K562 (cell line): ENCODE measurements at regions not wholly inside any gene's neighbourhood (a gene's known extent, or its start where the extent isn't known, plus 50 kb on each side); places are given as distances from the start of the nearest gene placed in this dataset.
A peak's percentile ranks its signal among the peaks of the same experiment; 100 is the strongest.

Source experiments
- CBFA2T3 ChIP-seq: fragments of 450-650 bp; IDR thresholded peaks from 2 replicates; pipeline ENCODE4 v1.6.1; 2017
- DEAF1 ChIP-seq: fragments of 450-650 bp; formaldehyde crosslinking; IDR thresholded peaks from 2 replicates; pipeline ENCODE4 v1.4.0; 2020; ENCODE audit warnings: mild to moderate bottlenecking, moderate library complexity
- FOXP4 ChIP-seq: sonication (generic); formaldehyde crosslinking; IDR thresholded peaks from 2 replicates; pipeline ENCODE4 v1.8.0; 2022; ENCODE audit warnings: mild to moderate bottlenecking, missing genetic modification reagents, borderline replicate concordance
- MAFG ChIP-seq: fragments of 450-650 bp; conservative IDR thresholded peaks from 2 replicates; pipeline ENCODE4 v1.6.1; 2016; ENCODE audit warnings: missing genetic modification characterization, missing compliant biosample characterization
- MAZ ChIP-seq, 2 experiments: fragments of 450-650 bp in 1 of 2; sonication (generic) in 1 of 2; formaldehyde crosslinking; IDR thresholded peaks in 1 of 2; conservative IDR thresholded peaks in 1 of 2; 2 replicates each; pipeline versions ENCODE4 v1.4.0 to v1.5.0; 2020; ENCODE audit warnings: mild to moderate bottlenecking in 1 of 2, missing genetic modification reagents in 1 of 2
- NFIC ChIP-seq: fragments of 450-650 bp; IDR thresholded peaks from 2 replicates; pipeline ENCODE4 v1.6.1; 2017; ENCODE audit warnings: mild to moderate bottlenecking, inconsistent platforms
- SMARCC2 ChIP-seq: fragments of 450-650 bp; IDR thresholded peaks from 2 replicates; pipeline ENCODE4 v1.6.1; 2017; ENCODE audit warnings: antibody characterized with exemption, moderate library complexity, mild to moderate bottlenecking, low read depth
- TGIF2 ChIP-seq: sonication (generic); formaldehyde crosslinking; IDR thresholded peaks from 2 replicates; pipeline ENCODE4 v1.8.1; 2022; ENCODE audit warnings: mild to moderate bottlenecking, missing genetic modification reagents, moderate library complexity
- ZNF347 ChIP-seq: fragments of 450-650 bp; formaldehyde crosslinking; IDR thresholded peaks from 2 replicates; pipeline ENCODE4 v1.4.0; 2020; ENCODE audit warnings: low read depth, mild to moderate bottlenecking, moderate library complexity
- ZNF398 ChIP-seq: fragments of 250-450 bp; sonication (Bioruptor Pico); IDR thresholded peaks from 2 replicates; pipeline ENCODE4 v1.8.0; 2021; ENCODE audit warnings: moderate library complexity, mild to moderate bottlenecking, inconsistent platforms
- ZNF444 ChIP-seq: fragments of 250-450 bp; sonication (Bioruptor Pico); IDR thresholded peaks from 2 replicates; pipeline ENCODE4 v1.4.0; 2020; ENCODE audit warnings: mild to moderate bottlenecking, moderate library complexity

GRCh38 chr12:70091021-70091521 is 152.2 kb upstream of the CNOT2 start (continued):
- TF ChIP-seq FOXP4 (CRISPR knock-in tag) (no peak), SMARCC2 (no peak), ZNF347 (CRISPR knock-in tag) (peak; percentile 75; the same call in 1 of the 2 replicates), TGIF2 (CRISPR knock-in tag) (no peak), ZNF398 (peak; percentile 75), CBFA2T3 (peak; percentile 88), DEAF1 (CRISPR knock-in tag) (0 out of 2 replicates have a peak, but pooled peaks have one; percentile 25), MAZ (CRISPR knock-in tag; conservative IDR thresholded peaks at IDR 0.05 in 1 of 2, IDR thresholded peaks at IDR 0.05 in 1 of 2) (peak in 1 of 2 experiments; percentile 89; a peak in 2 of 4 replicates), MAFG (tag) (peak; percentile 38), NFIC (0 out of 2 replicates have a peak, but pooled peaks have one; percentile 27), ZNF444 (peak; percentile 67)
